Endodermal cell (in vitro differentiated cells): ENCODE measurements at regions not wholly inside any gene's neighbourhood (a gene's known extent, or its start where the extent isn't known, plus 50 kb on each side); places are given as distances from the start of the nearest gene placed in this dataset.

Experiments used
- DNase-seq: peaks from one replicate; pipeline ENCODE4 v3.0.0-alpha.2; 2017
- H3K27ac ChIP-seq: 2 replicates; pipeline ENCODE4 v1.5.1; 2013; ENCODE audit warnings: mild to moderate bottlenecking, low read depth, low read length, moderate library complexity
- H3K27me3 ChIP-seq: 2 replicates; pipeline ENCODE4 v1.6.1; 2013; ENCODE audit warnings: mild to moderate bottlenecking, low read length, moderate library complexity; ENCODE audit not compliant: insufficient read depth, control insufficient read depth, poor library complexity, severe bottlenecking
- H3K36me3 ChIP-seq: 2 replicates; pipeline ENCODE4 v1.7.0; 2013; ENCODE audit warnings: mild to moderate bottlenecking, low read length, moderate library complexity; ENCODE audit not compliant: control insufficient read depth, insufficient read depth
- H3K4me1 ChIP-seq: one replicate; pipeline ENCODE4 v1.7.0; 2013; ENCODE audit warnings: low read length; ENCODE audit not compliant: control insufficient read depth, insufficient read depth
- H3K4me3 ChIP-seq: 2 replicates; pipeline ENCODE4 v1.5.1; 2013; ENCODE audit warnings: mild to moderate bottlenecking, low read length, moderate library complexity
- H3K9ac ChIP-seq: 2 replicates; pipeline ENCODE4 v1.6.1; 2013; ENCODE audit warnings: mild to moderate bottlenecking, low read length, moderate library complexity; ENCODE audit not compliant: poor library complexity, severe bottlenecking; ENCODE audit errors: extremely low read depth
- H3K9me3 ChIP-seq: 2 replicates; pipeline ENCODE4 v1.6.1; 2013; ENCODE audit warnings: mild to moderate bottlenecking, low read length, moderate library complexity; ENCODE audit not compliant: control insufficient read depth
- H3K27ac Mint-ChIP-seq: 2 replicates; pipeline ENCODE4 v1.8.0; 2020; ENCODE audit warnings: mixed read lengths
- H3K27me3 Mint-ChIP-seq: 2 replicates; pipeline ENCODE4 v1.8.0; 2021; ENCODE audit warnings: mild to moderate bottlenecking, mixed read lengths; ENCODE audit not compliant: insufficient read depth
- H3K36me3 Mint-ChIP-seq: 2 replicates; pipeline ENCODE4 v1.8.0; 2020; ENCODE audit warnings: low read depth, mixed read lengths
- H3K4me1 Mint-ChIP-seq: 2 replicates; pipeline ENCODE4 v1.8.0; 2020; ENCODE audit warnings: mixed read lengths
- H3K4me3 Mint-ChIP-seq: 2 replicates; pipeline ENCODE4 v1.8.0; 2020; ENCODE audit warnings: mild to moderate bottlenecking, moderate library complexity, mixed read lengths
- H3K9me3 Mint-ChIP-seq: 2 replicates; pipeline ENCODE4 v1.8.0; 2020; ENCODE audit warnings: mild to moderate bottlenecking, mixed read lengths
- CTCF ChIP-seq: fragments of 200-600 bp; sonication (generic); conservative IDR thresholded peaks from 2 replicates; pipeline ENCODE4 v1.5.0; 2021; ENCODE audit warnings: antibody characterized with exemption, mild to moderate bottlenecking
- WGBS, 2 experiments: methylation state at CpG; one replicate each; pipeline versions ENCODE4 v1.1.5 to v1.1.7; 2013; ENCODE audit warnings: missing lambda C conversion rate in 2 of 2, mixed read lengths in 1 of 2; ENCODE audit not compliant: insufficient coverage in 1 of 2, insufficient read length in 1 of 2; 5-methylcytosine and 5-hydroxymethylcytosine counted together

GRCh38 chr9:108196332-108197007, 659.3 kb downstream of the ACTL7B start:
- Histone ChIP-seq H3K4me3 (no peak overlapping the region), H3K27me3 (no peaks in the 10 kb centered on the region), H3K27ac (no peak overlapping the region), H3K4me1 (no peaks in the 10 kb centered on the region), H3K36me3 (no peaks in the 10 kb centered on the region), H3K9ac (no peak overlapping the region), H3K9me3 (peaks cover 4% of the 10 kb centered on the region)
- Mint-ChIP-seq H3K27me3 (peaks cover 2% of the 10 kb centered on the region), H3K36me3 (no peaks in the 10 kb centered on the region), H3K27ac (no peak overlapping the region), H3K4me3 (no peak overlapping the region), H3K4me1 (peaks cover 5% of the 10 kb centered on the region), H3K9me3 (no peaks in the 10 kb centered on the region)
- 93% methylated on average over 5 of the region's 5 CpGs for WGBS, 2 experiments
- no peak for DNase-seq
- TF ChIP-seq CTCF: no peak

GRCh38 chr9:108194154-108194553, 661.6 kb downstream of the ACTL7B start:
- Mint-ChIP-seq H3K36me3 (no peaks in the 10 kb centered on the region), H3K27ac (no peak overlapping the region), H3K4me1 (peaks cover 6% of the 10 kb centered on the region), H3K4me3 (no peak overlapping the region), H3K9me3 (no peaks in the 10 kb centered on the region), H3K27me3 (peaks cover 10% of the 10 kb centered on the region)
- Histone ChIP-seq H3K9me3 (no peaks in the 10 kb centered on the region), H3K27ac (no peak overlapping the region), H3K27me3 (no peaks in the 10 kb centered on the region), H3K4me1 (no peaks in the 10 kb centered on the region), H3K9ac (no peak overlapping the region), H3K4me3 (no peak overlapping the region), H3K36me3 (no peaks in the 10 kb centered on the region)
- no peak for DNase-seq
- TF ChIP-seq CTCF: no peak

- no peak overlapping the region for H3K27ac Mint-ChIP-seq
These were observed 662.6 kb downstream of the ACTL7B start for GRCh38 chr9:108193026-108193710.

More at GRCh38 chr9:108193026-108193710, 662.6 kb downstream of the ACTL7B start:
- H3K36me3 Mint-ChIP-seq: no peaks in the 10 kb centered on the region
- no peak overlapping the region for H3K27ac ChIP-seq
- DNase-seq: no peak
- no peaks in the 10 kb centered on the region for H3K9me3 ChIP-seq
- no peaks in the 10 kb centered on the region for H3K27me3 ChIP-seq
- no peaks in the 10 kb centered on the region for H3K36me3 ChIP-seq
- H3K4me1 ChIP-seq: peaks cover 3% of the 10 kb centered on the region
- peaks cover 10% of the 10 kb centered on the region for H3K27me3 Mint-ChIP-seq
- no peak overlapping the region for H3K4me3 ChIP-seq
- H3K9ac ChIP-seq: no peak overlapping the region
- TF ChIP-seq CTCF: no peak
- H3K4me3 Mint-ChIP-seq: no peak overlapping the region
- 95 to 98% methylated on average over 7 to 8 of the region's 8 CpGs for WGBS, 2 experiments
- peaks cover 14% of the 10 kb centered on the region for H3K4me1 Mint-ChIP-seq
- no peaks in the 10 kb centered on the region for H3K9me3 Mint-ChIP-seq
